GM19193 (cell line): ENCODE measurements at regions not wholly inside any gene's neighbourhood (a gene's known extent, or its start where the extent isn't known, plus 50 kb on each side); places are given as distances from the start of the nearest gene placed in this dataset.

Experiments
- POLR2A ChIP-seq: IDR thresholded peaks from 4 replicates; pipeline ENCODE4 v1.6.1; 2011; ENCODE audit not compliant: insufficient read depth, insufficient read length; ENCODE audit errors: extremely low read depth

- TF ChIP-seq POLR2A, result no peak
These were observed 225.0 kb upstream of the ACVR2A start for GRCh38 chr2:147619808-147620207.

GRCh38 chr2:147615726-147616125, 229.1 kb upstream of the ACVR2A start:
- TF ChIP-seq POLR2A, result no peak

GRCh38 chr2:147614979-147615470, 229.8 kb upstream of the ACVR2A start:
- TF ChIP-seq POLR2A, result no peak

GRCh38 chr2:147614471-147614870, 230.4 kb upstream of the ACVR2A start:
- no peak for TF ChIP-seq POLR2A

- no peak for TF ChIP-seq POLR2A
These were observed 234.3 kb upstream of the ACVR2A start for GRCh38 chr2:147610496-147611040.

GRCh38 chr2:147609301-147609700, 235.5 kb upstream of the ACVR2A start:
- no peak for TF ChIP-seq POLR2A

- no peak for TF ChIP-seq POLR2A
These were observed 237.4 kb upstream of the ACVR2A start for GRCh38 chr2:147607379-147607778.

- no peak for TF ChIP-seq POLR2A
These were observed 241.0 kb upstream of the ACVR2A start for GRCh38 chr2:147603876-147604275.

GRCh38 chr2:147603447-147603846, 241.4 kb upstream of the ACVR2A start:
- no peak for TF ChIP-seq POLR2A

GRCh38 chr2:147600646-147601045, 244.2 kb upstream of the ACVR2A start:
- TF ChIP-seq POLR2A, result no peak

GRCh38 chr2:147600223-147600622, 244.6 kb upstream of the ACVR2A start:
- no peak for TF ChIP-seq POLR2A

GRCh38 chr2:147595200-147595599, 249.6 kb upstream of the ACVR2A start:
- TF ChIP-seq POLR2A, result no peak

GRCh38 chr2:147594038-147594437, 250.8 kb upstream of the ACVR2A start:
- no peak for TF ChIP-seq POLR2A

GRCh38 chr2:147589127-147589526, 255.7 kb upstream of the ACVR2A start:
- no peak for TF ChIP-seq POLR2A

GRCh38 chr2:147588191-147588590, 256.6 kb upstream of the ACVR2A start:
- no peak for TF ChIP-seq POLR2A

GRCh38 chr2:147578529-147578928, 266.3 kb upstream of the ACVR2A start:
- TF ChIP-seq POLR2A, result no peak

- TF ChIP-seq POLR2A, result no peak
These were observed 266.8 kb upstream of the ACVR2A start for GRCh38 chr2:147577998-147578380.
